SU-DHL-6 (cell line): ENCODE measurements at regions not wholly inside any gene's neighbourhood (a gene's known extent, or its start where the extent isn't known, plus 50 kb on each side); places are given as distances from the start of the nearest gene placed in this dataset.

Experiments used
- H2AFZ ChIP-seq: fragments of 200-600 bp; sonication (generic); 2 replicates; pipeline ENCODE4 v1.6.1; 2014; ENCODE audit warnings: low read depth, mild to moderate bottlenecking, moderate library complexity, mixed read lengths, antibody characterized with exemption, low read length; ENCODE audit not compliant: severe bottlenecking
- H3F3A ChIP-seq: fragments of 200-600 bp; shearing (Covaris generic); 2 replicates; pipeline ENCODE4 v1.6.0; 2016; ENCODE audit warnings: antibody characterized with exemption, mild to moderate bottlenecking; ENCODE audit not compliant: insufficient read depth
- H3K27ac ChIP-seq: fragments of 200-600 bp; sonication (generic); 2 replicates; pipeline ENCODE4 v1.5.1; 2016; ENCODE audit warnings: low read depth, mild to moderate bottlenecking, low read length, moderate library complexity, mixed read lengths
- H3K27me3 ChIP-seq: fragments of 200-600 bp; sonication (generic), shearing (Covaris generic); 2 replicates; pipeline ENCODE4 v1.6.0; 2014; ENCODE audit warnings: mild to moderate bottlenecking, low read length
- H3K36me3 ChIP-seq: fragments of 200-600 bp; sonication (generic); 2 replicates; pipeline ENCODE4 v1.6.1; 2014; ENCODE audit warnings: mild to moderate bottlenecking, low read length, mixed read lengths
- H3K4me2 ChIP-seq: fragments of 300-600, 200-600 bp; shearing (Covaris generic), sonication (generic); 2 replicates; pipeline ENCODE4 v1.6.0; 2014; ENCODE audit warnings: low read length, low read depth, mild to moderate bottlenecking; ENCODE audit not compliant: poor library complexity, severe bottlenecking
- H3K4me3 ChIP-seq: fragments of 200-600 bp; sonication (generic); 2 replicates; pipeline ENCODE4 v1.5.1; 2014; ENCODE audit warnings: antibody characterized with exemption, low read length, mild to moderate bottlenecking, mixed read lengths; ENCODE audit not compliant: insufficient read depth, poor library complexity, severe bottlenecking
- H3K79me2 ChIP-seq: fragments of 200-600 bp; sonication (generic); 2 replicates; pipeline ENCODE4 v1.6.1; 2014; ENCODE audit warnings: mild to moderate bottlenecking, low read length, moderate library complexity; ENCODE audit not compliant: insufficient read depth
- H3K9ac ChIP-seq: fragments of 200-600 bp; sonication (generic); 2 replicates; pipeline ENCODE4 v1.7.0; 2014; ENCODE audit warnings: mild to moderate bottlenecking, low read length
- H3K9me2 ChIP-seq: fragments of 200-600 bp; sonication (generic); replicated peaks from 2 replicates; pipeline ENCODE4 v1.6.1; 2014; ENCODE audit warnings: low read length; ENCODE audit not compliant: insufficient read depth
- H3K9me3 ChIP-seq: fragments of 200-600 bp; sonication (generic); 2 replicates; pipeline ENCODE4 v1.6.1; 2014; ENCODE audit warnings: low read length, mixed read lengths; ENCODE audit not compliant: insufficient read depth
- H4K20me1 ChIP-seq: fragments of 200-600 bp; sonication (generic); 2 replicates; pipeline ENCODE4 v1.6.1; 2014; ENCODE audit warnings: low read depth, mild to moderate bottlenecking, antibody characterized with exemption, low read length, moderate library complexity, mixed read lengths
- CTCF ChIP-seq: fragments of 200-600 bp; sonication (generic); IDR thresholded peaks from one replicate; pipeline ENCODE4 v1.5.1; 2017; ENCODE audit warnings: antibody characterized with exemption, mild to moderate bottlenecking, low read length, moderate library complexity; ENCODE audit not compliant: insufficient read depth, poor library complexity, severe bottlenecking
- EZH2phosphoT487 ChIP-seq: fragments of 200-600 bp; sonication (generic), shearing (Covaris generic); conservative IDR thresholded peaks from 2 replicates; pipeline ENCODE4 v1.6.1; 2018; ENCODE audit warnings: mild to moderate bottlenecking, antibody characterized with exemption, low read length, moderate library complexity, mixed read lengths

- Histone ChIP-seq H3K36me3 (no peaks in the 10 kb centered on the region), H3K9ac (no peak overlapping the region), H2AFZ (no peak overlapping the region), H4K20me1 (no peaks in the 10 kb centered on the region), H3F3A (no peaks in the 10 kb centered on the region), H3K4me2 (no peak overlapping the region), H3K27me3 (no peaks in the 10 kb centered on the region), H3K9me3 (no peaks in the 10 kb centered on the region), H3K9me2 (no peaks in the 10 kb centered on the region), H3K4me3 (no peak overlapping the region), H3K79me2 (no peaks in the 10 kb centered on the region), H3K27ac (no peak overlapping the region)
- TF ChIP-seq CTCF (no peak), EZH2phosphoT487 (no peak)
Observed at GRCh38 chr10:113305871-113306270, 247.0 kb upstream of the HABP2 start.

GRCh38 chr10:113309791-113310190, 243.1 kb upstream of the HABP2 start:
- no peaks in the 10 kb centered on the region for H3K9me3 ChIP-seq
- no peaks in the 10 kb centered on the region for H3F3A ChIP-seq
- no peak for TF ChIP-seq EZH2phosphoT487
- no peak for TF ChIP-seq CTCF
- no peak overlapping the region for H3K27ac ChIP-seq
- no peaks in the 10 kb centered on the region for H4K20me1 ChIP-seq
- no peaks in the 10 kb centered on the region for H3K27me3 ChIP-seq
- no peaks in the 10 kb centered on the region for H3K36me3 ChIP-seq
- H3K9me2 ChIP-seq = no peaks in the 10 kb centered on the region
- no peak overlapping the region for H3K4me3 ChIP-seq
- no peaks in the 10 kb centered on the region for H3K79me2 ChIP-seq
- no peak overlapping the region for H2AFZ ChIP-seq
- no peak overlapping the region for H3K4me2 ChIP-seq
- no peak overlapping the region for H3K9ac ChIP-seq

- H3K4me3 ChIP-seq = no peak overlapping the region
- no peak overlapping the region for H3K9ac ChIP-seq
- no peak overlapping the region for H2AFZ ChIP-seq
- no peaks in the 10 kb centered on the region for H3K36me3 ChIP-seq
- no peaks in the 10 kb centered on the region for H3F3A ChIP-seq
- no peak overlapping the region for H3K4me2 ChIP-seq
- no peaks in the 10 kb centered on the region for H4K20me1 ChIP-seq
- TF ChIP-seq EZH2phosphoT487 (no peak), CTCF (no peak)
- H3K79me2 ChIP-seq = no peaks in the 10 kb centered on the region
- no peaks in the 10 kb centered on the region for H3K27me3 ChIP-seq
- no peaks in the 10 kb centered on the region for H3K9me2 ChIP-seq
- H3K9me3 ChIP-seq = no peaks in the 10 kb centered on the region
- H3K27ac ChIP-seq = no peak overlapping the region
Observed at GRCh38 chr10:113310347-113310746, 242.5 kb upstream of the HABP2 start.

GRCh38 chr10:113313048-113313602, 239.7 kb upstream of the HABP2 start:
- Histone ChIP-seq H3K4me3 (no peak overlapping the region), H3K27ac (no peak overlapping the region), H3K9ac (no peak overlapping the region), H3K9me2 (no peaks in the 10 kb centered on the region), H2AFZ (no peak overlapping the region), H3K27me3 (no peaks in the 10 kb centered on the region), H3F3A (no peaks in the 10 kb centered on the region), H4K20me1 (no peaks in the 10 kb centered on the region), H3K9me3 (no peaks in the 10 kb centered on the region), H3K4me2 (no peak overlapping the region), H3K79me2 (no peaks in the 10 kb centered on the region), H3K36me3 (no peaks in the 10 kb centered on the region)
- TF ChIP-seq CTCF = no peak
- TF ChIP-seq EZH2phosphoT487 = no peak
